OCI-LY3 (cell line): ENCODE measurements at regions not wholly inside any gene's neighbourhood (a gene's known extent, or its start where the extent isn't known, plus 50 kb on each side); places are given as distances from the start of the nearest gene placed in this dataset.

Experiments
- EZH2phosphoT487 ChIP-seq: fragments of 200-600 bp; shearing (Covaris generic); IDR thresholded peaks from 2 replicates; pipeline ENCODE4 v1.6.1; 2018; ENCODE audit warnings: antibody characterized with exemption, mixed run types, low read depth
- TF ChIP-seq, protein P1 (sequence below): fragments of 200-600, 300-600 bp; sonication (generic); IDR thresholded peaks from 2 replicates; pipeline ENCODE4 v1.5.1; 2014; ENCODE audit warnings: antibody characterized with exemption, low read length, low read depth

DNA sequence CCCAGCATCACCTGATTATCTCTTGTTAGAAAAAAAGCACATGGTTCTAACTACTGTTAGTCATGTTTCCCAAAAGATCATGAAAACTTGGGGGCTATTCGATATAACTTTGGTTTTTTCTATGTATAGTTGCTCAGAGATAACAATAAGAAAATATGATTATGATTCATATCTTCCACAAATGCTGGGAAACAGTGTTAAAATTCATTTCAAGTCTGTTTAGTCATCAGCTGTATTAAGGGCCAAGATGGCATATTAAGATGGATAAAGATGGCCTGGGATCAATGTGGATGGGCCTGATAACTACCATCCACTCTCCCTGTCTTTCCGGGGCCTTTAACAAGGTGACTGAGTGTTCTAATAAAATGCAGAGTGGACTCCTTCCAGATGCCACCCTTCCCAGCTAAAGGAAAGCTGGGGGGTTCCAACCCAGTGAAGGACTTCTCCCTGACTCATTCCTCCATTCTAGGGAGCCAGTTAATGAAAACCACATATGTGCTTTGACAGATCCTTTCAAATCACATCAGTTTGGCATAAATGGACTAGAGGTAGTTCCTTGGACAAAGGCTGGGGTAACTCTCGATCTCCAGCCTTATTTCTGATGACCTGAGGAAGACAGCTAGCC lies 221.6 kb downstream of the VAPA start:
- TF ChIP-seq, protein P1, sequence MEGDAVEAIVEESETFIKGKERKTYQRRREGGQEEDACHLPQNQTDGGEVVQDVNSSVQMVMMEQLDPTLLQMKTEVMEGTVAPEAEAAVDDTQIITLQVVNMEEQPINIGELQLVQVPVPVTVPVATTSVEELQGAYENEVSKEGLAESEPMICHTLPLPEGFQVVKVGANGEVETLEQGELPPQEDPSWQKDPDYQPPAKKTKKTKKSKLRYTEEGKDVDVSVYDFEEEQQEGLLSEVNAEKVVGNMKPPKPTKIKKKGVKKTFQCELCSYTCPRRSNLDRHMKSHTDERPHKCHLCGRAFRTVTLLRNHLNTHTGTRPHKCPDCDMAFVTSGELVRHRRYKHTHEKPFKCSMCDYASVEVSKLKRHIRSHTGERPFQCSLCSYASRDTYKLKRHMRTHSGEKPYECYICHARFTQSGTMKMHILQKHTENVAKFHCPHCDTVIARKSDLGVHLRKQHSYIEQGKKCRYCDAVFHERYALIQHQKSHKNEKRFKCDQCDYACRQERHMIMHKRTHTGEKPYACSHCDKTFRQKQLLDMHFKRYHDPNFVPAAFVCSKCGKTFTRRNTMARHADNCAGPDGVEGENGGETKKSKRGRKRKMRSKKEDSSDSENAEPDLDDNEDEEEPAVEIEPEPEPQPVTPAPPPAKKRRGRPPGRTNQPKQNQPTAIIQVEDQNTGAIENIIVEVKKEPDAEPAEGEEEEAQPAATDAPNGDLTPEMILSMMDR, result no peak
- no peak for TF ChIP-seq EZH2phosphoT487
